ENCODE measurements at regions not wholly inside any gene's neighbourhood (a gene's known extent, or its start where the extent isn't known, plus 50 kb on each side); places are given as distances from the start of the nearest gene placed in this dataset.

GRCh38 chr2:47697000-47697601 is 85.8 kb upstream of the MSH6 start:
- TF ChIP-seq CTCF (IDR thresholded peaks at IDR 0.05) = no peak
- no peak for TF ChIP-seq POLR2AphosphoS5 (IDR thresholded peaks at IDR 0.05; ENCODE audit: insufficient read depth in 1 of 2, low read depth in 1 of 2)
- TF ChIP-seq POLR2A (IDR thresholded peaks at IDR 0.05) = no peak

Data from vagina (tissue), 2 donors.